Naive thymus-derived CD4-positive, alpha-beta T cell (primary cell): ENCODE measurements at regions not wholly inside any gene's neighbourhood (a gene's known extent, or its start where the extent isn't known, plus 50 kb on each side); places are given as distances from the start of the nearest gene placed in this dataset.

ENCODE experiments used
- ATAC-seq: fragments of 150-1000 bp; cut with Tn5 transposase; 2 replicates; pipeline ENCODE4 v1.10.0; 2021; ENCODE audit warnings: mild to moderate bottlenecking, moderate library complexity
- CTCF ChIA-PET: fragments of 350-600 bp; sonication (Branson Sonifier 250); formaldehyde crosslinking; loops from one replicate; lab custom pipeline; 2021; ENCODE audit warnings: antibody characterized with exemption; lab: Charles Lee
- POLR2A ChIA-PET: fragments of 350-600 bp; sonication (Branson Sonifier 250); formaldehyde crosslinking; loops from one replicate; lab custom pipeline; 2021; ENCODE audit warnings: antibody characterized with exemption, inconsistent platforms; lab: Charles Lee
- DNase-seq, 9 donors: peaks; one replicate each; pipeline versions ENCODE4 v3.0.0 to v3.0.0-alpha.2; 2020 to 2022; ENCODE audit warnings: mixed read lengths in 1 of 9
- H3K27ac ChIP-seq: one replicate; pipeline ENCODE4 v1.7.0; 2013; ENCODE audit warnings: mild to moderate bottlenecking, low read depth, low read length, moderate library complexity
- H3K27me3 ChIP-seq, 2 donors: one replicate each; pipeline ENCODE4 v1.7.0; 2013; ENCODE audit warnings: low read length in 2 of 2, mild to moderate bottlenecking in 2 of 2, moderate library complexity in 2 of 2; ENCODE audit not compliant: control insufficient read depth in 2 of 2, insufficient read depth in 2 of 2
- H3K36me3 ChIP-seq, 3 experiments: 1 replicate in 2 of 3; 2 replicates in 1 of 3; pipeline ENCODE4 v1.7.0; 2013; ENCODE audit warnings: low read length in 3 of 3, mild to moderate bottlenecking in 3 of 3, moderate library complexity in 1 of 3; ENCODE audit not compliant: insufficient read depth in 3 of 3, control insufficient read depth in 2 of 3
- H3K4me1 ChIP-seq, 2 donors: one replicate each; pipeline ENCODE4 v1.7.0; 2013; ENCODE audit warnings: low read length in 2 of 2, mild to moderate bottlenecking in 2 of 2, moderate library complexity in 1 of 2; ENCODE audit not compliant: control insufficient read depth in 2 of 2, insufficient read depth in 2 of 2
- H3K4me3 ChIP-seq: 2 replicates; pipeline ENCODE4 v1.7.0; 2013; ENCODE audit warnings: mild to moderate bottlenecking, low read length
- H3K9me3 ChIP-seq, 3 experiments: 1 replicate in 2 of 3; 2 replicates in 1 of 3; pipeline ENCODE4 v1.7.0; 2013; ENCODE audit warnings: low read length in 3 of 3; ENCODE audit not compliant: control insufficient read depth in 2 of 3
- H3K27ac Mint-ChIP-seq, 9 donors: one replicate each; pipeline ENCODE4 v1.8.0; 2020 to 2022; ENCODE audit warnings: mixed read lengths in 9 of 9, mild to moderate bottlenecking in 8 of 9, moderate library complexity in 5 of 9, inconsistent platforms in 2 of 9
- H3K27me3 Mint-ChIP-seq, 5 donors: one replicate each; pipeline ENCODE4 v1.8.0; 2021 to 2022; ENCODE audit warnings: mixed read lengths in 5 of 5, mild to moderate bottlenecking in 1 of 5
- H3K36me3 Mint-ChIP-seq, 5 donors: one replicate each; pipeline ENCODE4 v1.8.0; 2020 to 2022; ENCODE audit warnings: mixed read lengths in 5 of 5, mild to moderate bottlenecking in 3 of 5, inconsistent platforms in 1 of 5
- H3K4me1 Mint-ChIP-seq, 7 donors: one replicate each; pipeline ENCODE4 v1.8.0; 2020 to 2022; ENCODE audit warnings: mixed read lengths in 7 of 7, mild to moderate bottlenecking in 3 of 7, inconsistent platforms in 1 of 7
- H3K4me3 Mint-ChIP-seq, 10 donors: one replicate each; pipeline ENCODE4 v1.8.0; 2020 to 2022; ENCODE audit warnings: mild to moderate bottlenecking in 10 of 10, mixed read lengths in 10 of 10, moderate library complexity in 6 of 10, inconsistent platforms in 2 of 10
- H3K9me3 Mint-ChIP-seq, 11 donors: one replicate each; pipeline ENCODE4 v1.8.0; 2020 to 2022; ENCODE audit warnings: mixed read lengths in 11 of 11, mild to moderate bottlenecking in 4 of 11, inconsistent platforms in 1 of 11, moderate library complexity in 1 of 11
- intact Hi-C, 2 donors: fragments of 100-400 bp; cut with micrococcal nuclease; formaldehyde crosslinking; loops; one replicate each; pipeline ENCODE4 v1.15.1; 2023

DNA sequence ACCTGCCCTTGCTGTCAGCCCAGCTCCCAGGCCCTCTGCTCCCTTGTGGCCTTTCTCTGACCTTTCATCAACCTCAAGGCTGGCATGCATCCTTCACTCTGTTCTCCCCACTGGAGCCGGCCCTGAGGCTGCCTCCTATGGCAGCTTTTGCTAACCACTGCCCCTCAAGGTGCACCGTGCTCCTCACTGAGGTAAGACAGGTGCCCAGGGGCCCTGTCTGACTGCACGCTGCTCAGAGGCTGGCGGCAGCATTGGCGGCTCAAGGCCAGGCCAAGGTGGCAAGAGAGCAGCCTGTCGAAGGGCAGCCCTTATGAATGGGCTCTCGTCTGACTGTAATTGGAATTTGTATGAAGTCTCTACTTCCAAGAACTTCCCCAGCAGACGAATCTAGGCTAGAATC is 172.6 kb downstream of the ZNF248 start:
- Histone ChIP-seq H3K9me3 (peaks cover 0 to 7% (median 0%) of the 10 kb centered on the region in 3 experiments), H3K4me1 (no peaks in the 10 kb centered on the region), H3K4me3 (no peak overlapping the region), H3K36me3 (no peaks in the 10 kb centered on the region), H3K27ac (no peak overlapping the region), H3K27me3 (no peaks in the 10 kb centered on the region)
- Mint-ChIP-seq H3K36me3 (no peaks in the 10 kb centered on the region), H3K27me3 (peaks cover 0 to 10% (median 0%) of the 10 kb centered on the region in 5 donors), H3K4me3 (no peak overlapping the region), H3K9me3 (peaks cover 4 to 43% (median 14%) of the 10 kb centered on the region in 11 donors), H3K27ac (no peak overlapping the region), H3K4me1 (peaks cover 0 to 2% (median 0%) of the 10 kb centered on the region in 7 donors)
- ChIA-PET POLR2A (no interaction called here), CTCF (no interaction called here)
- no peak for ATAC-seq
- no peak for DNase-seq
- intact Hi-C loops, result no loop called here

GRCh38 chr10:37682617-37683016 is 174.8 kb downstream of the ZNF248 start:
- Histone ChIP-seq H3K4me3 (no peak overlapping the region), H3K27ac (no peak overlapping the region), H3K9me3 (peaks cover 0 to 7% (median 0%) of the 10 kb centered on the region in 3 experiments), H3K4me1 (no peaks in the 10 kb centered on the region), H3K27me3 (no peaks in the 10 kb centered on the region), H3K36me3 (no peaks in the 10 kb centered on the region)
- Mint-ChIP-seq H3K9me3 (peaks cover 0 to 36% (median 9%) of the 10 kb centered on the region in 11 donors), H3K27me3 (peaks cover 0 to 10% (median 0%) of the 10 kb centered on the region in 5 donors), H3K4me3 (no peak overlapping the region), H3K4me1 (peaks cover 0 to 2% (median 0%) of the 10 kb centered on the region in 7 donors), H3K27ac (no peak overlapping the region), H3K36me3 (no peaks in the 10 kb centered on the region)
- intact Hi-C loops, result no loop called here
- ChIA-PET POLR2A (no interaction called here), CTCF (no interaction called here)
- ATAC-seq (no peak), DNase-seq (no peak)

- Histone ChIP-seq H3K27me3 (no peaks in the 10 kb centered on the region), H3K4me3 (no peak overlapping the region), H3K36me3 (no peaks in the 10 kb centered on the region), H3K9me3 (no peaks in the 10 kb centered on the region), H3K27ac (no peak overlapping the region), H3K4me1 (no peaks in the 10 kb centered on the region)
- POLR2A ChIA-PET, result no interaction called here
- peaks cover 0 to 10% (median 0%) of the 10 kb centered on the region in 5 donors for H3K27me3 Mint-ChIP-seq
- CTCF ChIA-PET, result no interaction called here
- ATAC-seq (no peak), DNase-seq (no peak)
- intact Hi-C loops, result no loop called here
- H3K4me1 Mint-ChIP-seq, result no peaks in the 10 kb centered on the region
- H3K4me3 Mint-ChIP-seq, result no peak overlapping the region
- H3K27ac Mint-ChIP-seq, result no peak overlapping the region
- peaks cover 0 to 31% (median 9%) of the 10 kb centered on the region in 11 donors for H3K9me3 Mint-ChIP-seq
- no peaks in the 10 kb centered on the region for H3K36me3 Mint-ChIP-seq
These were observed 175.8 kb downstream of the ZNF248 start for GRCh38 chr10:37681617-37681999.

DNA sequence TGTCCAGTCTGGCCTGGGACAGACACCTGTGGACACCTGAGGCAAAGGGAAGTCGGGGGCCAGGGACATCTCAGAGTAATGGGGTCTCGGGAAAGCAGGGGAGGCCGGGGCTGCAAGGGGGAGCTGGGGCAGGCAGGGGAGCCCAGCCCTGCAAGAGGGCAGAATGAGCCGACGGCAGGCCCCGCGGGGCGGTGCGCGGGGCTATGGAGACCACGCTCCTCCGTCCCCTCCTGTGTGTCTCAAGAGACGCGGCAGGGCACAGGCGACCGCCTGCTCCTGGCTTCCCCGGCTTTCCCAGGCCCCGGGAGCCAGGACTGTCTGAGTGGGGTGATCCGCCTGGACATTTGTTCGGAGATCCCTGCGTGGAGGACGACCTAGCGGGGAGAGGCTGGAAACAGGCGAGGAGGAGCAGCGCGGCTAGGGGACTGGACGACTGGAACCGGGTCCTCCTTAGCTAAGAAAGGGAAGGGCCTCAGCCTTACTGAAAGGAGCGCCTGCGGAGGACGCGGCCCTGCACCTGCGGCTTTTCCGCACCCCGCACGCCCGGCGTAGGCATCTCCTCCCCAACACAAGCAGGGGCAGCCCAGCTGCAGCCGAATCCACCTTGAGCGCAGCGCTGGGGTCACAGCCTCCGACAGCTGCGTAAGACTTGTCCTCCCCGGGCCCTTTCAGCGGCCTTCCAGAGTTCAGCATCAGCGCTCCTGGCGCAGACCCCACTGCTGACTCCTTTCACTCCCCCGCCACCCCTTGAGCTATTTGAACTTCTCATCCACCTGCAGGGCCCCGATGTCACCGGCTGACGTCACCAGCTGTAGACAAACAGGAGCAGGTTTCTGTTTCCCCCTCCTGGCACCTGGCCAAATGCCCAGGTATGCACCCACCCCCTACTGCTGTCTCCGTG is 176.4 kb downstream of the ZNF248 start:
- Mint-ChIP-seq H3K27ac (no peak overlapping the region), H3K27me3 (peaks cover 0 to 6% (median 0%) of the 10 kb centered on the region in 5 donors), H3K4me1 (no peaks in the 10 kb centered on the region), H3K9me3 (peaks cover 0 to 31% (median 10%) of the 10 kb centered on the region in 11 donors), H3K4me3 (no peak overlapping the region), H3K36me3 (no peaks in the 10 kb centered on the region)
- H3K4me3 ChIP-seq, result no peak overlapping the region
- H3K4me1 ChIP-seq, result no peaks in the 10 kb centered on the region
- DNase-seq (no peak), ATAC-seq (no peak)
- no peaks in the 10 kb centered on the region for H3K9me3 ChIP-seq
- H3K27me3 ChIP-seq, result no peaks in the 10 kb centered on the region
- H3K36me3 ChIP-seq, result no peaks in the 10 kb centered on the region
- intact Hi-C loops, result no loop called here
- CTCF ChIA-PET, result no interaction called here
- H3K27ac ChIP-seq, result no peak overlapping the region
- POLR2A ChIA-PET, result no interaction called here

- no peaks in the 10 kb centered on the region for H3K36me3 Mint-ChIP-seq
- no peaks in the 10 kb centered on the region for H3K9me3 ChIP-seq
- H3K27me3 ChIP-seq, result no peaks in the 10 kb centered on the region
- no peak overlapping the region for H3K4me3 ChIP-seq
- no peaks in the 10 kb centered on the region for H3K4me1 Mint-ChIP-seq
- H3K27ac Mint-ChIP-seq, result no peak overlapping the region
- no peak for DNase-seq
- CTCF ChIA-PET, result no interaction called here
- H3K9me3 Mint-ChIP-seq, result peaks cover 0 to 31% (median 11%) of the 10 kb centered on the region in 11 donors
- ATAC-seq, result no peak
- H3K4me1 ChIP-seq, result no peaks in the 10 kb centered on the region
- H3K27ac ChIP-seq, result no peak overlapping the region
- POLR2A ChIA-PET, result no interaction called here
- peaks cover 0 to 5% (median 0%) of the 10 kb centered on the region in 5 donors for H3K27me3 Mint-ChIP-seq
- H3K36me3 ChIP-seq, result no peaks in the 10 kb centered on the region
- no peak overlapping the region for H3K4me3 Mint-ChIP-seq
- intact Hi-C loops, result no loop called here
These were observed 177.1 kb downstream of the ZNF248 start for GRCh38 chr10:37680243-37680683.

DNA sequence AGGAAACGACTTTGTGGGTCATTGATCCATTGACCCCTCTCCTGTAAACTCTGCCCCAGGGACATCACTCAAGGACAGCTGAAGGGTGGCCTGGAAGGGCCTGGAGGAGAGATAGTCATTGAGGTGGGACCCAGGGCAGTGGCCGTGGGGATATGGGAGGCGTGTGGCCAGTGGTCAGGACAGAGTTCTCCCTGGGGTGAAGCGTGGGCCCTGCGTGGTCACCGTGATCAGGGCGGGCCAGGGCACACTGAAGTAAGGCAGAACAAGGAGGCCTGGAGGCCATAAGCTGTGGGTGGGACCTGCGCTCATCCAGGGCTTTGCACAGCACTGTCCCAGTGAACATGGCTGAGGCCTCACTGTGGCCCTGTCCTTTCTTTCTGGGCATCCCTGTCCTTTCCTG is 177.9 kb downstream of the ZNF248 start:
- ChIA-PET CTCF (no interaction called here), POLR2A (no interaction called here)
- peaks cover 0 to 5% (median 0%) of the 10 kb centered on the region in 5 donors for H3K27me3 Mint-ChIP-seq
- H3K27me3 ChIP-seq, result no peaks in the 10 kb centered on the region
- intact Hi-C loops, result no loop called here
- ATAC-seq (no peak), DNase-seq (no peak)
- no peak overlapping the region for H3K4me3 Mint-ChIP-seq
- no peak overlapping the region for H3K27ac Mint-ChIP-seq
- peaks cover 0 to 28% (median 9%) of the 10 kb centered on the region in 11 donors for H3K9me3 Mint-ChIP-seq
- H3K9me3 ChIP-seq, result no peaks in the 10 kb centered on the region
- no peak overlapping the region for H3K27ac ChIP-seq
- H3K4me1 ChIP-seq, result no peaks in the 10 kb centered on the region
- H3K4me3 ChIP-seq, result no peak overlapping the region
- H3K36me3 Mint-ChIP-seq, result no peaks in the 10 kb centered on the region
- no peaks in the 10 kb centered on the region for H3K36me3 ChIP-seq
- no peaks in the 10 kb centered on the region for H3K4me1 Mint-ChIP-seq

- H3K9me3 Mint-ChIP-seq, result peaks cover 0 to 50% (median 23%) of the 10 kb centered on the region in 11 donors
- H3K4me1 Mint-ChIP-seq, result no peaks in the 10 kb centered on the region
- H3K9me3 ChIP-seq, result no peaks in the 10 kb centered on the region
- H3K4me3 Mint-ChIP-seq, result no peak overlapping the region
- H3K36me3 Mint-ChIP-seq, result no peaks in the 10 kb centered on the region
- no peak for DNase-seq
- H3K4me1 ChIP-seq, result no peaks in the 10 kb centered on the region
- ATAC-seq, result no peak
- H3K27me3 ChIP-seq, result no peaks in the 10 kb centered on the region
- intact Hi-C loops, result no loop called here
- no peaks in the 10 kb centered on the region for H3K36me3 ChIP-seq
- no peak overlapping the region for H3K27ac Mint-ChIP-seq
- CTCF ChIA-PET, result no interaction called here
- POLR2A ChIA-PET, result no interaction called here
- H3K27me3 Mint-ChIP-seq, result no peaks in the 10 kb centered on the region
- H3K27ac ChIP-seq, result no peak overlapping the region
- H3K4me3 ChIP-seq, result no peak overlapping the region
These were observed 182.0 kb downstream of the ZNF248 start for GRCh38 chr10:37675449-37675848.
